ENCODE measurements at regions not wholly inside any gene's neighbourhood (a gene's known extent, or its start where the extent isn't known, plus 50 kb on each side); places are given as distances from the start of the nearest gene placed in this dataset.

DNA sequence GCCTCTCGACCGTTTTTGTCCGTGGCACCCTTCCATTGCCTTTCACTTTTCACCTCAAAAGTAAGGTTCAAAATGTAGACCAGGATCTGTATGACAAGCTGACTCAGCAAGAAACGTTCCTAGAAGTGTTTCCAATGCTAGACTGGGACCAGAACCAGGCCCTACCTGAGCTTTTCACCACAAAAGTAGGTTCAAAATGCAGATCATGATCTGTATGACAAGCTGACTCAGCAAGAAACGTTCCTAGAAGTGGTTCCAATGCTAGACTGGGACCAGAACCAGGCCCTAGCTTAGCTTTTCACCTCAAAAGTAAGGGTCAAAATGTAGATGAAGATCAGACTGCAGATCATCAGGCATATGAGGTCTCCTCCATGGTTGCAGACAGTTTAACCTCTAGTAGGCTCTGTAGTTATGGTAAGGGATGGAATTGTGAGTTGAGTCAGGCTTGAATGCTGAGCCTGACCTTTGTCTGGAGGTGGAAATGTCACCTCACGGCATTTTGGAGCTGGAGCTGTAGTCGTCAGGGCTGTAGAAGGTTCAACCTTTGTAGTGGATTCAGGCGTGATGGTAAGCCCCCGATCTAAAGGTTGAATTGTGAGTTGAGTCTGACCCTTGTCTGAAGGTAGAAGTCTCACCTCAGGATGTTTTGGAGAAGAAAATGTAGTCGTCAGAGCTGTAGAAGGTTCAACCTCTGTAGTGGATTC, 50.2 kb upstream of the TMEM97 start:
- TF ChIP-seq, protein P1, sequence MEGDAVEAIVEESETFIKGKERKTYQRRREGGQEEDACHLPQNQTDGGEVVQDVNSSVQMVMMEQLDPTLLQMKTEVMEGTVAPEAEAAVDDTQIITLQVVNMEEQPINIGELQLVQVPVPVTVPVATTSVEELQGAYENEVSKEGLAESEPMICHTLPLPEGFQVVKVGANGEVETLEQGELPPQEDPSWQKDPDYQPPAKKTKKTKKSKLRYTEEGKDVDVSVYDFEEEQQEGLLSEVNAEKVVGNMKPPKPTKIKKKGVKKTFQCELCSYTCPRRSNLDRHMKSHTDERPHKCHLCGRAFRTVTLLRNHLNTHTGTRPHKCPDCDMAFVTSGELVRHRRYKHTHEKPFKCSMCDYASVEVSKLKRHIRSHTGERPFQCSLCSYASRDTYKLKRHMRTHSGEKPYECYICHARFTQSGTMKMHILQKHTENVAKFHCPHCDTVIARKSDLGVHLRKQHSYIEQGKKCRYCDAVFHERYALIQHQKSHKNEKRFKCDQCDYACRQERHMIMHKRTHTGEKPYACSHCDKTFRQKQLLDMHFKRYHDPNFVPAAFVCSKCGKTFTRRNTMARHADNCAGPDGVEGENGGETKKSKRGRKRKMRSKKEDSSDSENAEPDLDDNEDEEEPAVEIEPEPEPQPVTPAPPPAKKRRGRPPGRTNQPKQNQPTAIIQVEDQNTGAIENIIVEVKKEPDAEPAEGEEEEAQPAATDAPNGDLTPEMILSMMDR (IDR thresholded peaks at IDR 0.05) = no peak
- no peak for TF ChIP-seq EZH2phosphoT487 (IDR thresholded peaks at IDR 0.05)

All from neural progenitor cell (in vitro differentiated cells).